ENCODE measurements at regions not wholly inside any gene's neighbourhood (a gene's known extent, or its start where the extent isn't known, plus 50 kb on each side); places are given as distances from the start of the nearest gene placed in this dataset.

- no peak for DNase-seq (ENCODE audit: low read depth in 2 of 2)
- no peak for TF ChIP-seq CTCF (IDR thresholded peaks at IDR 0.05; ENCODE audit: low read depth, low read length)
- no peak overlapping the region for H3K4me3 ChIP-seq (replicated peaks in 1 of 2; ENCODE audit: low read depth in 2 of 2, low read length in 2 of 2)
Observed at GRCh38 chr6:151749341-151749740, 58.1 kb upstream of the ESR1 start.

- no peak for TF ChIP-seq CTCF (IDR thresholded peaks at IDR 0.05; ENCODE audit: low read depth, low read length)
- no peak overlapping the region for H3K4me3 ChIP-seq (replicated peaks in 1 of 2; ENCODE audit: low read depth in 2 of 2, low read length in 2 of 2)
- DNase-seq (ENCODE audit: low read depth in 2 of 2), result no peak
Observed at GRCh38 chr6:151753581-151753980, 53.9 kb upstream of the ESR1 start.

- no peak for DNase-seq (ENCODE audit: low read depth in 2 of 2)
- no peak for TF ChIP-seq CTCF (IDR thresholded peaks at IDR 0.05; ENCODE audit: low read depth, low read length)
- no peak overlapping the region for H3K4me3 ChIP-seq (replicated peaks in 1 of 2; ENCODE audit: low read depth in 2 of 2, low read length in 2 of 2)
Observed at GRCh38 chr6:151757506-151757955, 50.0 kb upstream of the ESR1 start.
